ENCODE measurements at regions not wholly inside any gene's neighbourhood (a gene's known extent, or its start where the extent isn't known, plus 50 kb on each side); places are given as distances from the start of the nearest gene placed in this dataset.

DNA sequence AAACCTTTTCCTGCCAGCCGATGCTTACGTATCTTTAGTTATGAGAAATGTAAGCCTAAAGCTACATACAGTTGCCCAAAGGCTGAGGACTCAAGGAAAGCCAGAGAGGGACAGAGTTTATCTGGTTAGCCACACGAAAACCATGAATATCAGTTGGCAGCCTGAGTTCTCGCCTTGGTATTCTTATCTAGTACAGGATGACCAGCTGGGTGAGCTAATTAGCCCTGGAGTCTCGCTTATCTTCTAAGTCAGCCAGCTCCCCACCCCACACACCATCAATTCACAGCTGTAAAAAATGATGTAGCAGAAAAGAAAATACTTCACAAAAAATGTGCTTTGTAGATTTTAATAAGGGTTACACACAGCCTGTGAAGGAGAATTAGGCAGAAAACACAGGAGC, 617.5 kb upstream of the SOX11 start:
- ChIA-PET RAD21 (ENCODE audit: low non-redundant PET in 1 of 2, low total read pairs in 2 of 2, uncharacterized antibody in 2 of 2, unreplicated experiment in 2 of 2) (no interaction called here), POLR2A (no interaction called here), CTCF (no interaction called here)
- no peaks in the 10 kb centered on the region for H3K79me2 ChIP-seq (ENCODE audit: insufficient read depth, low read length)
- H3K27ac ChIP-seq (ENCODE audit: low read depth, low read length): no peak overlapping the region
- H3K27me3 ChIP-seq (ENCODE audit: insufficient read depth, low read length): no peaks in the 10 kb centered on the region
- no peak for ATAC-seq
- no peak overlapping the region for H3K9ac ChIP-seq (ENCODE audit: low read length)
- no peak for DNase-seq (ENCODE audit: low read depth, low spot score)
- BruUV-seq (replicated peaks): no TSS peak
- peaks cover 8 to 26% of the 10 kb centered on the region in 2 experiments; a peak in 2 of 4 replicates for H3K9me3 ChIP-seq (ENCODE audit: control insufficient read depth in 1 of 2, insufficient read depth in 1 of 2, low read depth in 1 of 2, low read length in 2 of 2)
- no peaks in the 10 kb centered on the region for H3K4me1 ChIP-seq (ENCODE audit: control insufficient read depth in 1 of 2, insufficient read depth in 2 of 2, low read length in 2 of 2)
- no peaks in the 10 kb centered on the region; a peak in 1 of 4 replicates for H3K36me3 ChIP-seq (ENCODE audit: control insufficient read depth in 1 of 2, insufficient read depth in 2 of 2, low read length in 2 of 2)
- TF ChIP-seq TCF7L2 (IDR thresholded peaks at IDR 0.05; ENCODE audit: borderline replicate concordance, extremely low read depth, insufficient read depth, insufficient read length): no peak
- TF ChIP-seq ZNF274 (IDR thresholded peaks at IDR 0.05; ENCODE audit: low read depth, low read length): no peak
- TF ChIP-seq, protein P1, sequence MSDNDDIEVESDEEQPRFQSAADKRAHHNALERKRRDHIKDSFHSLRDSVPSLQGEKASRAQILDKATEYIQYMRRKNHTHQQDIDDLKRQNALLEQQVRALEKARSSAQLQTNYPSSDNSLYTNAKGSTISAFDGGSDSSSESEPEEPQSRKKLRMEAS (IDR thresholded peaks at IDR 0.05): no peak
- TF ChIP-seq YY1 (IDR thresholded peaks at IDR 0.05; ENCODE audit: extremely low read depth, insufficient replicate concordance, low read depth, low read length): no peak
- TF ChIP-seq EZH2 (IDR thresholded peaks at IDR 0.05): no peak
- TF ChIP-seq RAD21 (IDR thresholded peaks at IDR 0.05; ENCODE audit: low read depth): no peak
- TF ChIP-seq, protein P2, sequence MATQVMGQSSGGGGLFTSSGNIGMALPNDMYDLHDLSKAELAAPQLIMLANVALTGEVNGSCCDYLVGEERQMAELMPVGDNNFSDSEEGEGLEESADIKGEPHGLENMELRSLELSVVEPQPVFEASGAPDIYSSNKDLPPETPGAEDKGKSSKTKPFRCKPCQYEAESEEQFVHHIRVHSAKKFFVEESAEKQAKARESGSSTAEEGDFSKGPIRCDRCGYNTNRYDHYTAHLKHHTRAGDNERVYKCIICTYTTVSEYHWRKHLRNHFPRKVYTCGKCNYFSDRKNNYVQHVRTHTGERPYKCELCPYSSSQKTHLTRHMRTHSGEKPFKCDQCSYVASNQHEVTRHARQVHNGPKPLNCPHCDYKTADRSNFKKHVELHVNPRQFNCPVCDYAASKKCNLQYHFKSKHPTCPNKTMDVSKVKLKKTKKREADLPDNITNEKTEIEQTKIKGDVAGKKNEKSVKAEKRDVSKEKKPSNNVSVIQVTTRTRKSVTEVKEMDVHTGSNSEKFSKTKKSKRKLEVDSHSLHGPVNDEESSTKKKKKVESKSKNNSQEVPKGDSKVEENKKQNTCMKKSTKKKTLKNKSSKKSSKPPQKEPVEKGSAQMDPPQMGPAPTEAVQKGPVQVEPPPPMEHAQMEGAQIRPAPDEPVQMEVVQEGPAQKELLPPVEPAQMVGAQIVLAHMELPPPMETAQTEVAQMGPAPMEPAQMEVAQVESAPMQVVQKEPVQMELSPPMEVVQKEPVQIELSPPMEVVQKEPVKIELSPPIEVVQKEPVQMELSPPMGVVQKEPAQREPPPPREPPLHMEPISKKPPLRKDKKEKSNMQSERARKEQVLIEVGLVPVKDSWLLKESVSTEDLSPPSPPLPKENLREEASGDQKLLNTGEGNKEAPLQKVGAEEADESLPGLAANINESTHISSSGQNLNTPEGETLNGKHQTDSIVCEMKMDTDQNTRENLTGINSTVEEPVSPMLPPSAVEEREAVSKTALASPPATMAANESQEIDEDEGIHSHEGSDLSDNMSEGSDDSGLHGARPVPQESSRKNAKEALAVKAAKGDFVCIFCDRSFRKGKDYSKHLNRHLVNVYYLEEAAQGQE (IDR thresholded peaks at IDR 0.05; ENCODE audit: low read depth): no peak
- TF ChIP-seq CEBPB (IDR thresholded peaks at IDR 0.05; ENCODE audit: low read depth): no peak
- TF ChIP-seq CBX3 (IDR thresholded peaks at IDR 0.05; ENCODE audit: low read depth): no peak
- no peak for TF ChIP-seq SIN3A (IDR thresholded peaks at IDR 0.05; ENCODE audit: low read depth)
- TF ChIP-seq, protein P3, sequence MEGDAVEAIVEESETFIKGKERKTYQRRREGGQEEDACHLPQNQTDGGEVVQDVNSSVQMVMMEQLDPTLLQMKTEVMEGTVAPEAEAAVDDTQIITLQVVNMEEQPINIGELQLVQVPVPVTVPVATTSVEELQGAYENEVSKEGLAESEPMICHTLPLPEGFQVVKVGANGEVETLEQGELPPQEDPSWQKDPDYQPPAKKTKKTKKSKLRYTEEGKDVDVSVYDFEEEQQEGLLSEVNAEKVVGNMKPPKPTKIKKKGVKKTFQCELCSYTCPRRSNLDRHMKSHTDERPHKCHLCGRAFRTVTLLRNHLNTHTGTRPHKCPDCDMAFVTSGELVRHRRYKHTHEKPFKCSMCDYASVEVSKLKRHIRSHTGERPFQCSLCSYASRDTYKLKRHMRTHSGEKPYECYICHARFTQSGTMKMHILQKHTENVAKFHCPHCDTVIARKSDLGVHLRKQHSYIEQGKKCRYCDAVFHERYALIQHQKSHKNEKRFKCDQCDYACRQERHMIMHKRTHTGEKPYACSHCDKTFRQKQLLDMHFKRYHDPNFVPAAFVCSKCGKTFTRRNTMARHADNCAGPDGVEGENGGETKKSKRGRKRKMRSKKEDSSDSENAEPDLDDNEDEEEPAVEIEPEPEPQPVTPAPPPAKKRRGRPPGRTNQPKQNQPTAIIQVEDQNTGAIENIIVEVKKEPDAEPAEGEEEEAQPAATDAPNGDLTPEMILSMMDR (IDR thresholded peaks at IDR 0.05 in 2 of 3, conservative IDR thresholded peaks at IDR 0.05 in 1 of 3; ENCODE audit: borderline replicate concordance in 1 of 3, insufficient read depth in 1 of 3, low read depth in 2 of 3, low read length in 2 of 3): no peak
- no peak for TF ChIP-seq POLR2AphosphoS5 (IDR thresholded peaks at IDR 0.05; ENCODE audit: low read depth, low read length)
- TF ChIP-seq, protein P4, sequence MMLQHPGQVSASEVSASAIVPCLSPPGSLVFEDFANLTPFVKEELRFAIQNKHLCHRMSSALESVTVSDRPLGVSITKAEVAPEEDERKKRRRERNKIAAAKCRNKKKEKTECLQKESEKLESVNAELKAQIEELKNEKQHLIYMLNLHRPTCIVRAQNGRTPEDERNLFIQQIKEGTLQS (IDR thresholded peaks at IDR 0.05): no peak
- TF ChIP-seq SP1 (IDR thresholded peaks at IDR 0.05; ENCODE audit: low read depth): no peak
- no peak overlapping the region for H3K4me3 ChIP-seq (replicated peaks in 1 of 2; ENCODE audit: low read depth in 1 of 2, low read length in 2 of 2)
- no peak overlapping the region for H2AFZ ChIP-seq (ENCODE audit: low read depth, low read length, poor library complexity, severe bottlenecking)
- no peaks in the 10 kb centered on the region for H3K9me2 ChIP-seq (ENCODE audit: insufficient read depth)
- intact Hi-C loops (cut with micrococcal nuclease): no loop called here
- no peak overlapping the region for H3K4me2 ChIP-seq (ENCODE audit: low read length)
- H4K20me1 ChIP-seq (ENCODE audit: insufficient read depth): no peaks in the 10 kb centered on the region
